K562 (cell line): ENCODE measurements at regions not wholly inside any gene's neighbourhood (a gene's known extent, or its start where the extent isn't known, plus 50 kb on each side); places are given as distances from the start of the nearest gene placed in this dataset.
A peak's percentile ranks its signal among the peaks of the same experiment; 100 is the strongest.

ENCODE experiments used
- ATAC-seq: fragments of 200-7000 bp; cut with Tn5 transposase; 3 replicates; pipeline ENCODE4 v1.9.1; 2020; ENCODE audit warnings: moderate library complexity
- BruUV-seq: library from RNA; stranded (reverse); fragments of 400-500 nt; replicated peaks from 2 replicates; lab custom pipeline; 2021; lab: Mats Ljungman, UMichigan
- CTCF ChIA-PET: fragments of 300-600 bp; formaldehyde crosslinking; extraction: SDS; loops from one replicate; lab custom pipeline; 2021; ENCODE audit warnings: low intra/inter-chr PET ratio; lab: Yijun Ruan, JAX
- POLR2A ChIA-PET: fragments of 300-600, 350-650 bp; sonication (Branson Sonifier 250); formaldehyde crosslinking; extraction: SDS; loops from one replicate; lab custom pipeline; 2021; ENCODE audit warnings: antibody characterized with exemption, inconsistent platforms; lab: Yijun Ruan, JAX
- DNase-seq, 4 experiments: peaks; one replicate each; pipeline versions ENCODE4 v3.0.0 to v3.0.0-alpha.2; 2011 to 2018; ENCODE audit warnings: low spot score in 3 of 4, mixed read lengths in 3 of 4; ENCODE audit errors: extremely low read depth in 1 of 4
- FAIRE-seq: peaks from 2 replicates; lab custom pipeline; 2011; peaks lifted over from hg19 to GRCh38; lab: Jason Lieb, UNC
- H2AFZ ChIP-seq: 2 replicates; pipeline ENCODE4 v1.6.0; 2011; ENCODE audit warnings: low read depth, low read length, control low read depth, inconsistent platforms
- H3K27ac ChIP-seq: fragments of 200-600 bp; 3 replicates; pipeline ENCODE4 v1.8.0; 2011; ENCODE audit warnings: low read depth, mild to moderate bottlenecking, control low read depth, inconsistent platforms, low read length, moderate library complexity, mixed read lengths; ENCODE audit errors: extremely low read depth
- H3K27me3 ChIP-seq, 2 experiments: fragments of 300-600 bp in 1 of 2; 2 replicates in 1 of 2; 3 replicates in 1 of 2; pipeline versions ENCODE4 v1.6.0 to v1.8.0; 2011; ENCODE audit warnings: inconsistent platforms in 2 of 2, low read length in 2 of 2, mild to moderate bottlenecking in 1 of 2, mixed read lengths in 1 of 2, moderate library complexity in 1 of 2; ENCODE audit not compliant: control insufficient read depth in 2 of 2, insufficient read depth in 2 of 2
- H3K36me3 ChIP-seq: fragments of 300-600 bp; 3 replicates; pipeline ENCODE4 v1.8.0; 2011; ENCODE audit warnings: mild to moderate bottlenecking, low read length, inconsistent platforms; ENCODE audit not compliant: control insufficient read depth, insufficient read depth
- H3K4me1 ChIP-seq, 2 experiments: fragments of 200-600 bp in 1 of 2; replicated peaks in 1 of 2; 2 replicates in 1 of 2; 3 replicates in 1 of 2; pipeline versions ENCODE4 v1.5.1 to v1.8.0; 2011; ENCODE audit warnings: inconsistent platforms in 2 of 2, low read length in 2 of 2, mild to moderate bottlenecking in 1 of 2, mixed read lengths in 1 of 2, moderate library complexity in 1 of 2; ENCODE audit not compliant: control insufficient read depth in 2 of 2, insufficient read depth in 2 of 2
- H3K4me2 ChIP-seq: 2 replicates; pipeline ENCODE4 v1.6.1; 2011; ENCODE audit warnings: low read length, control low read depth, inconsistent platforms, mixed read lengths; ENCODE audit not compliant: insufficient read depth
- H3K4me3 ChIP-seq: fragments of 200-600 bp; sonication (generic), shearing (Covaris generic); 2 replicates; pipeline ENCODE4 v1.5.1; 2016; ENCODE audit warnings: control low read depth, inconsistent platforms
- H3K79me2 ChIP-seq: fragments of 200-600 bp; 3 replicates; pipeline ENCODE4 v1.8.0; 2011; ENCODE audit warnings: low read length, inconsistent platforms; ENCODE audit not compliant: control insufficient read depth, insufficient read depth
- H3K9ac ChIP-seq, 2 experiments: 2 replicates each; pipeline versions ENCODE4 v1.6.0 to v1.6.1; 2011; ENCODE audit warnings: low read depth in 2 of 2, low read length in 2 of 2, control low read depth in 1 of 2, inconsistent platforms in 1 of 2, mild to moderate bottlenecking in 1 of 2, mixed read lengths in 1 of 2; ENCODE audit not compliant: insufficient read depth in 1 of 2
- H3K9me1 ChIP-seq: one replicate; pipeline ENCODE4 v1.6.0; 2011; ENCODE audit warnings: inconsistent platforms, mild to moderate bottlenecking, low read length, moderate library complexity; ENCODE audit not compliant: control insufficient read depth, insufficient read depth
- H3K9me3 ChIP-seq: replicated peaks from 2 replicates; pipeline ENCODE4 v1.5.1; 2011; ENCODE audit warnings: low read depth, low read length, inconsistent platforms; ENCODE audit not compliant: control insufficient read depth, insufficient read depth
- H4K20me1 ChIP-seq: replicated peaks from 2 replicates; pipeline ENCODE4 v1.6.1; 2011; ENCODE audit warnings: low read length, inconsistent platforms, mixed read lengths; ENCODE audit not compliant: control insufficient read depth, insufficient read depth
- CEBPB ChIP-seq: fragments of 450-650 bp; IDR thresholded peaks from 2 replicates; pipeline ENCODE4 v1.6.1; 2016; ENCODE audit warnings: missing genetic modification characterization, missing compliant biosample characterization
- TFAP4 ChIP-seq: sonication (generic); formaldehyde crosslinking; IDR thresholded peaks from 2 replicates; pipeline ENCODE4 v1.8.0; 2022; ENCODE audit warnings: missing genetic modification reagents, mild to moderate bottlenecking, moderate library complexity, borderline replicate concordance
- ZKSCAN8 ChIP-seq: fragments of 200-800 bp; sonication (Bioruptor generic); IDR thresholded peaks from 2 replicates; pipeline ENCODE4 v1.6.1; 2016; ENCODE audit warnings: missing genetic modification characterization, missing compliant biosample characterization
- ZNF239 ChIP-seq: fragments of 250-450 bp; sonication (Bioruptor Pico); IDR thresholded peaks from 2 replicates; pipeline ENCODE4 v1.4.0; 2020; ENCODE audit warnings: mild to moderate bottlenecking
- WGBS: fragments of 100-300 bp; shearing (Covaris generic); methylation state at CpG from one replicate; pipeline ENCODE4 v1.1.6; 2016; ENCODE audit warnings: low coverage, mixed read lengths; ENCODE audit not compliant: insufficient coverage; ENCODE audit errors: missing lambda C conversion rate; 5-methylcytosine and 5-hydroxymethylcytosine counted together
- in situ Hi-C: fragments of 300-500 bp; cut with MboI; formaldehyde crosslinking; loops from 4 replicates; pipeline ENCODE4 v1.15.0; 2018; ENCODE audit warnings: inconsistent platforms, mixed read lengths
- intact Hi-C: fragments of 100-400 bp; cut with micrococcal nuclease; formaldehyde crosslinking; loops from 2 replicates; pipeline ENCODE4 v1.14.2; 2022
- TF ChIP-seq, protein P1 (sequence below), 2 experiments: fragments of 450-650 bp; formaldehyde crosslinking in 1 of 2; IDR thresholded peaks; 2 replicates each; pipeline versions ENCODE4 v1.4.0 to v1.6.1; 2014 to 2020; ENCODE audit warnings: mild to moderate bottlenecking in 2 of 2, borderline replicate concordance in 1 of 2, low read depth in 1 of 2
- TF ChIP-seq, protein P2 (sequence below): sonication (generic); formaldehyde crosslinking; IDR thresholded peaks from 2 replicates; pipeline ENCODE4 v1.8.1; 2023; ENCODE audit warnings: mild to moderate bottlenecking, missing genetic modification reagents

DNA sequence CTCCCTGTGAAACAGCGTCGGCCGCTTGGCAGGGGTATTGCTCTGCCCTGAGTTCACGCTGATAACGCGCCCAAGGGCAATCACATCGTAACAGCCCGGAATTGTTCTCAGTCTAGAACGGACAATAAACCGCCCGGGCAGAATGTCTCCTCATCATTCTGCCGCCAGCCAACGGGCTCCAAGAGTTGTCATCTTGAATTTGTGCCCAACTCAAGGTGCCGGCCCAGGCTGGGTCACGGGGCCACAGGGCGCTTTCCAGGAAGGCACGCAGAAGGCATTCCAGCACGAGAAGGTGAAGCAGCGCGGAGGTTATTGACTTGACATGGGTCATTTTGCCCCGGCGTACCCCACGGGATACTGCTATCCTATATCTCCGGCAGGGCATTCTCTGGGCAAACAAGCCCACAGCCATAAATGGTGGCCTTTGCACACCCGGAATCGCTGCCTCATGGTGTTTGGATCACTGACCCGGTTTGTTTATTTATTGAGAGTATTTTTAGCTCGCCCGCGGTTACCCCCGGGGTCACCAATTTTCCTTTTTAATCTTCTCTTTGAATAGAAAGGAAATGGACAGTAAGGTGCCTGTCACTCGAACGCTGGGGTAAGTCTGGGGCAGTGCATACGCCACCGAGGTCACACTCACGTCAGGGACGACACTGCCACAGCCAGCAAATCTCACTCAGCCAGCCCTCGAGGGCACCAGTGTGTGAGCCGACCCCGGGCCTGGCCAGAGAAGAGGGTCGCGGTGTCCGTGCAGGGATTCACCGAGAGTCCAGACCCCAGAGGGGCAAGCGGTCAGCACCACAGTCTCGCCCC lies 72.4 kb upstream of the FGF3 start (continued):
- TF ChIP-seq ZKSCAN8 (CRISPR knock-in tag): no peak
- no peak for TF ChIP-seq CEBPB

DNA sequence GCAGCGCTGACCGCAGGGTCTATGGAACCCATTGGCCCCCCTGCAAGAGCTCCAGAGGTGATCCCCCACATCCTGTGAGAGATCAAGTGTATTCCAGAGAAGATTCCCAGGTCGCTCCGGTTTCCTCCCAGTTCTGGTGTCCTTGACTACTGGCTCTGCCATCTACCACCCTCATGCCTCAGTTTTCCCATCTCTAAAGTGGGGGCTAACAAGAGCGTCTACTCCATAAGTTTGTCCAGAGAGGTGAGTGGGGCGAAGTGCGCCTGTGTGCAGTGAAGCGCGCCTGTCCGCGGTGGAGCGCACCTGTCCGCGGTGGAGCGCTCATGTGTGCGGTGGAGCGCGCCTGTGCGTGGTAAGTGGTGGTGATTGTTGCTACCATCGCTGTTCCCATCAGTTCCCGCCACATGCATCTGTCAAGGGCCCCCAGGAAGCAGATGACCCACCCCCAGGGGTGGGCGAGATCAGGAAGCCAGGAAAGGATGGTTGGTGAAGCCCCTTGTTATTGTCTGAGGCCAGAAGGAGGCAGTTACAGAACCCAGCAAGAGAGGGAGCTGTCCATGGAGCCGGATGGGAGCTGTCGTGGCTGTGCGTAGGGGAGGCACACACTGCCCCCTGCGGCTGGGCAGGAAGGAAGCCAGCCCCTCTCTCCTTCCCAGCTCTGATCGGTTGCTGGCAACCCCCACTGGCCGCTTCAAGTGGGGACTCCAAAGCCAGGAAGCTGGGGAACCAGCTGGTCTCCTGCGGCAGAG lies 73.2 kb upstream of the FGF3 start:
- FAIRE-seq (peak; percentile 60), ATAC-seq (peak; percentile 93), DNase-seq (peak; percentile 42 to 68 (median 62))
- Histone ChIP-seq H3K9me3 (no peaks in the 10 kb centered on the region), H3K9ac (no peak overlapping the region), H3K4me1 (peaks cover 0 to 11% of the 10 kb centered on the region in 2 experiments; a peak in 1 of 5 replicates), H3K4me3 (no peak overlapping the region), H3K9me1 (no peaks in the 10 kb centered on the region), H3K27ac (no peak overlapping the region), H2AFZ (no peak overlapping the region), H3K4me2 (no peak overlapping the region), H4K20me1 (peaks cover 24% of the 10 kb centered on the region), H3K79me2 (no peaks in the 10 kb centered on the region), H3K36me3 (no peaks in the 10 kb centered on the region), H3K27me3 (peaks cover 30 to 66% of the 10 kb centered on the region in 2 experiments; a peak in 3 of 5 replicates)
- BruUV-seq: no TSS peak
- in situ Hi-C loops (no loop called here), intact Hi-C loops (no loop called here)
- POLR2A ChIA-PET: interaction anchor here (0.7 to 1.5 kb wide), 2 partner anchors 12 to 69 kb away, joined by 3 to 4 read pairs; no protein-coding TSS in a partner anchor
- CTCF ChIA-PET: interaction anchor here (0.5 kb wide), 1 partner anchor 222 kb away, joined by 3 read pairs; no protein-coding TSS in a partner anchor
- WGBS: 37% methylated on average over 24 of the region's 29 CpGs
- no peak for TF ChIP-seq ZNF239 (CRISPR knock-in tag)
- TF ChIP-seq, protein P1, sequence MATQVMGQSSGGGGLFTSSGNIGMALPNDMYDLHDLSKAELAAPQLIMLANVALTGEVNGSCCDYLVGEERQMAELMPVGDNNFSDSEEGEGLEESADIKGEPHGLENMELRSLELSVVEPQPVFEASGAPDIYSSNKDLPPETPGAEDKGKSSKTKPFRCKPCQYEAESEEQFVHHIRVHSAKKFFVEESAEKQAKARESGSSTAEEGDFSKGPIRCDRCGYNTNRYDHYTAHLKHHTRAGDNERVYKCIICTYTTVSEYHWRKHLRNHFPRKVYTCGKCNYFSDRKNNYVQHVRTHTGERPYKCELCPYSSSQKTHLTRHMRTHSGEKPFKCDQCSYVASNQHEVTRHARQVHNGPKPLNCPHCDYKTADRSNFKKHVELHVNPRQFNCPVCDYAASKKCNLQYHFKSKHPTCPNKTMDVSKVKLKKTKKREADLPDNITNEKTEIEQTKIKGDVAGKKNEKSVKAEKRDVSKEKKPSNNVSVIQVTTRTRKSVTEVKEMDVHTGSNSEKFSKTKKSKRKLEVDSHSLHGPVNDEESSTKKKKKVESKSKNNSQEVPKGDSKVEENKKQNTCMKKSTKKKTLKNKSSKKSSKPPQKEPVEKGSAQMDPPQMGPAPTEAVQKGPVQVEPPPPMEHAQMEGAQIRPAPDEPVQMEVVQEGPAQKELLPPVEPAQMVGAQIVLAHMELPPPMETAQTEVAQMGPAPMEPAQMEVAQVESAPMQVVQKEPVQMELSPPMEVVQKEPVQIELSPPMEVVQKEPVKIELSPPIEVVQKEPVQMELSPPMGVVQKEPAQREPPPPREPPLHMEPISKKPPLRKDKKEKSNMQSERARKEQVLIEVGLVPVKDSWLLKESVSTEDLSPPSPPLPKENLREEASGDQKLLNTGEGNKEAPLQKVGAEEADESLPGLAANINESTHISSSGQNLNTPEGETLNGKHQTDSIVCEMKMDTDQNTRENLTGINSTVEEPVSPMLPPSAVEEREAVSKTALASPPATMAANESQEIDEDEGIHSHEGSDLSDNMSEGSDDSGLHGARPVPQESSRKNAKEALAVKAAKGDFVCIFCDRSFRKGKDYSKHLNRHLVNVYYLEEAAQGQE (IDR thresholded peaks at IDR 0.05; ENCODE audit: borderline replicate concordance): peak; percentile 28; the same call in 1 of the 2 replicates
- TF ChIP-seq, protein P1 (CRISPR knock-in tag; IDR thresholded peaks at IDR 0.05; ENCODE audit: low read depth): no peak
- TF ChIP-seq TFAP4 (CRISPR knock-in tag): peak; percentile 38; the same call in 1 of the 2 replicates
- TF ChIP-seq, protein P2, sequence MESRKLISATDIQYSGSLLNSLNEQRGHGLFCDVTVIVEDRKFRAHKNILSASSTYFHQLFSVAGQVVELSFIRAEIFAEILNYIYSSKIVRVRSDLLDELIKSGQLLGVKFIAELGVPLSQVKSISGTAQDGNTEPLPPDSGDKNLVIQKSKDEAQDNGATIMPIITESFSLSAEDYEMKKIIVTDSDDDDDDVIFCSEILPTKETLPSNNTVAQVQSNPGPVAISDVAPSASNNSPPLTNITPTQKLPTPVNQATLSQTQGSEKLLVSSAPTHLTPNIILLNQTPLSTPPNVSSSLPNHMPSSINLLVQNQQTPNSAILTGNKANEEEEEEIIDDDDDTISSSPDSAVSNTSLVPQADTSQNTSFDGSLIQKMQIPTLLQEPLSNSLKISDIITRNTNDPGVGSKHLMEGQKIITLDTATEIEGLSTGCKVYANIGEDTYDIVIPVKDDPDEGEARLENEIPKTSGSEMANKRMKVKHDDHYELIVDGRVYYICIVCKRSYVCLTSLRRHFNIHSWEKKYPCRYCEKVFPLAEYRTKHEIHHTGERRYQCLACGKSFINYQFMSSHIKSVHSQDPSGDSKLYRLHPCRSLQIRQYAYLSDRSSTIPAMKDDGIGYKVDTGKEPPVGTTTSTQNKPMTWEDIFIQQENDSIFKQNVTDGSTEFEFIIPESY (CRISPR knock-in tag): peak; percentile 82
